HG02970 (cell line): ENCODE measurements at regions not wholly inside any gene's neighbourhood (a gene's known extent, or its start where the extent isn't known, plus 50 kb on each side); places are given as distances from the start of the nearest gene placed in this dataset.

ENCODE experiments used
- ATAC-seq: cut with Tn5 transposase; IDR thresholded peaks from one replicate; pipeline ENCODE4 v1.9.1; 2021; ENCODE audit warnings: mild to moderate bottlenecking, moderate library complexity, moderate number of reproducible peaks; ENCODE audit not compliant: unreplicated experiment, low FRiP score

GRCh38 chr3:159817571-159817970, 171.1 kb upstream of the IL12A start:
- no peak for ATAC-seq

GRCh38 chr3:159818399-159818798, 170.2 kb upstream of the IL12A start:
- no peak for ATAC-seq

- ATAC-seq: no peak
These were observed 169.6 kb upstream of the IL12A start for GRCh38 chr3:159818997-159819500.

GRCh38 chr3:159819676-159820075, 169.0 kb upstream of the IL12A start:
- ATAC-seq: no peak

- ATAC-seq: no peak
These were observed 167.5 kb upstream of the IL12A start for GRCh38 chr3:159821110-159821509.

- no peak for ATAC-seq
These were observed 166.9 kb upstream of the IL12A start for GRCh38 chr3:159821736-159822135.

- no peak for ATAC-seq
These were observed 164.9 kb upstream of the IL12A start for GRCh38 chr3:159823780-159824179.

- no peak for ATAC-seq
These were observed 164.3 kb upstream of the IL12A start for GRCh38 chr3:159824333-159824732.

GRCh38 chr3:159825216-159825854, 163.3 kb upstream of the IL12A start:
- ATAC-seq: no peak

GRCh38 chr3:159828542-159828943, 160.1 kb upstream of the IL12A start:
- ATAC-seq: no peak

GRCh38 chr3:159829056-159829455, 159.6 kb upstream of the IL12A start:
- no peak for ATAC-seq

- no peak for ATAC-seq
These were observed 159.0 kb upstream of the IL12A start for GRCh38 chr3:159829539-159830227.

GRCh38 chr3:159830523-159831154, 158.0 kb upstream of the IL12A start:
- no peak for ATAC-seq

GRCh38 chr3:159831466-159831865, 157.2 kb upstream of the IL12A start:
- no peak for ATAC-seq

- peak; percentile 83 for ATAC-seq
These were observed 156.6 kb upstream of the IL12A start for GRCh38 chr3:159832024-159832423.

GRCh38 chr3:159835126-159835525, 153.5 kb upstream of the IL12A start:
- no peak for ATAC-seq

- ATAC-seq: no peak
These were observed 150.9 kb upstream of the IL12A start for GRCh38 chr3:159837725-159838124.

- no peak for ATAC-seq
These were observed 149.7 kb upstream of the IL12A start for GRCh38 chr3:159838938-159839337.

- no peak for ATAC-seq
These were observed 148.9 kb upstream of the IL12A start, which contains the start of gene SCHIP1 for GRCh38 chr3:159839561-159840379. TSS of gene SCHIP1 (plus strand) at chr3:159839861.

- no peak for ATAC-seq
These were observed 147.8 kb upstream of the IL12A start for GRCh38 chr3:159840703-159841299.
